NT2/D1 (cell line): ENCODE measurements at regions not wholly inside any gene's neighbourhood (a gene's known extent, or its start where the extent isn't known, plus 50 kb on each side); places are given as distances from the start of the nearest gene placed in this dataset.

Experiments used
- DNase-seq: peaks from one replicate; pipeline ENCODE4 v3.0.0-alpha.2; 2011; ENCODE audit warnings: low read depth, low spot score
- H3K27me3 ChIP-seq: 2 replicates; pipeline ENCODE4 v1.6.0; 2011; ENCODE audit warnings: mild to moderate bottlenecking; ENCODE audit not compliant: insufficient read length, insufficient read depth
- H3K36me3 ChIP-seq: 2 replicates; pipeline ENCODE4 v1.6.1; 2011; ENCODE audit warnings: mild to moderate bottlenecking, low read length, mixed read lengths; ENCODE audit not compliant: insufficient read depth, insufficient read length
- H3K4me1 ChIP-seq: 2 replicates; pipeline ENCODE4 v1.5.1; 2011; ENCODE audit not compliant: insufficient read depth, insufficient read length
- H3K4me3 ChIP-seq: 2 replicates; pipeline ENCODE4 v1.5.1; 2011; ENCODE audit warnings: low read depth; ENCODE audit not compliant: insufficient read length
- H3K9ac ChIP-seq: 2 replicates; pipeline ENCODE4 v1.6.0; 2011; ENCODE audit warnings: low read depth; ENCODE audit not compliant: insufficient read length
- H3K9me3 ChIP-seq: 2 replicates; pipeline ENCODE4 v1.5.1; 2011; ENCODE audit warnings: mild to moderate bottlenecking, low read length; ENCODE audit not compliant: insufficient read depth
- SUZ12 ChIP-seq: IDR thresholded peaks from 2 replicates; pipeline ENCODE4 v1.6.1; 2011; ENCODE audit not compliant: insufficient read length, insufficient read depth; ENCODE audit errors: extremely low read depth
- YY1 ChIP-seq: IDR thresholded peaks from 2 replicates; pipeline ENCODE4 v1.6.1; 2011; ENCODE audit not compliant: insufficient read length, insufficient read depth
- ZNF274 ChIP-seq: IDR thresholded peaks from 2 replicates; pipeline ENCODE4 v1.6.1; 2011; ENCODE audit warnings: mild to moderate bottlenecking, low read depth, low read length

- H3K36me3 ChIP-seq, result no peaks in the 10 kb centered on the region
- H3K4me1 ChIP-seq, result no peaks in the 10 kb centered on the region
- no peak for TF ChIP-seq SUZ12
- no peak for TF ChIP-seq ZNF274
- no peak for TF ChIP-seq YY1
- DNase-seq, result no peak
- no peak overlapping the region for H3K9ac ChIP-seq
- no peaks in the 10 kb centered on the region for H3K27me3 ChIP-seq
- H3K9me3 ChIP-seq, result no peaks in the 10 kb centered on the region; the same call in 1 of the 2 replicates
- H3K4me3 ChIP-seq, result no peak overlapping the region
These were observed 424.4 kb downstream of the PMP22 start for GRCh38 chr17:14840616-14841231.

- Histone ChIP-seq H3K9ac (no peak overlapping the region), H3K36me3 (no peaks in the 10 kb centered on the region), H3K4me1 (no peaks in the 10 kb centered on the region), H3K27me3 (no peaks in the 10 kb centered on the region), H3K4me3 (no peak overlapping the region), H3K9me3 (no peaks in the 10 kb centered on the region; the same call in 1 of the 2 replicates)
- no peak for TF ChIP-seq ZNF274
- no peak for TF ChIP-seq YY1
- TF ChIP-seq SUZ12, result no peak
- no peak for DNase-seq
These were observed 426.6 kb downstream of the PMP22 start for GRCh38 chr17:14838567-14838966.

- Histone ChIP-seq H3K4me3 (no peak overlapping the region), H3K9ac (no peak overlapping the region), H3K27me3 (no peaks in the 10 kb centered on the region), H3K4me1 (no peaks in the 10 kb centered on the region), H3K36me3 (no peaks in the 10 kb centered on the region), H3K9me3 (no peaks in the 10 kb centered on the region)
- no peak for TF ChIP-seq SUZ12
- TF ChIP-seq ZNF274, result no peak
- TF ChIP-seq YY1, result no peak
- no peak for DNase-seq
These were observed 431.8 kb downstream of the PMP22 start for GRCh38 chr17:14833201-14833785.

GRCh38 chr17:14831491-14831890 is 433.6 kb downstream of the PMP22 start:
- no peak for TF ChIP-seq SUZ12
- TF ChIP-seq ZNF274, result no peak
- no peak for TF ChIP-seq YY1
- H3K4me1 ChIP-seq, result no peaks in the 10 kb centered on the region
- H3K36me3 ChIP-seq, result no peaks in the 10 kb centered on the region
- DNase-seq, result no peak
- no peak overlapping the region for H3K4me3 ChIP-seq
- no peaks in the 10 kb centered on the region for H3K27me3 ChIP-seq
- no peaks in the 10 kb centered on the region for H3K9me3 ChIP-seq
- no peak overlapping the region for H3K9ac ChIP-seq

- no peak for DNase-seq
- no peaks in the 10 kb centered on the region for H3K27me3 ChIP-seq
- peaks cover 2% of the 10 kb centered on the region; the same call in 1 of the 2 replicates for H3K9me3 ChIP-seq
- H3K36me3 ChIP-seq, result no peaks in the 10 kb centered on the region
- no peak overlapping the region for H3K4me3 ChIP-seq
- TF ChIP-seq SUZ12, result no peak
- no peak for TF ChIP-seq ZNF274
- TF ChIP-seq YY1, result no peak
- H3K4me1 ChIP-seq, result no peaks in the 10 kb centered on the region
- H3K9ac ChIP-seq, result no peak overlapping the region
These were observed 437.7 kb downstream of the PMP22 start for GRCh38 chr17:14827396-14827919.

GRCh38 chr17:14826358-14826757 is 438.8 kb downstream of the PMP22 start:
- Histone ChIP-seq H3K9me3 (peaks cover 2% of the 10 kb centered on the region; the same call in 1 of the 2 replicates), H3K27me3 (no peaks in the 10 kb centered on the region), H3K9ac (no peak overlapping the region), H3K4me3 (no peak overlapping the region), H3K4me1 (no peaks in the 10 kb centered on the region), H3K36me3 (no peaks in the 10 kb centered on the region)
- DNase-seq, result no peak
- TF ChIP-seq SUZ12, result no peak
- no peak for TF ChIP-seq YY1
- TF ChIP-seq ZNF274, result no peak

GRCh38 chr17:14818469-14818868 is 446.7 kb downstream of the PMP22 start:
- Histone ChIP-seq H3K4me1 (no peaks in the 10 kb centered on the region), H3K9ac (no peak overlapping the region), H3K36me3 (no peaks in the 10 kb centered on the region), H3K27me3 (no peaks in the 10 kb centered on the region), H3K9me3 (no peaks in the 10 kb centered on the region), H3K4me3 (no peak overlapping the region)
- no peak for TF ChIP-seq ZNF274
- no peak for TF ChIP-seq YY1
- no peak for TF ChIP-seq SUZ12
- DNase-seq, result no peak
